Esophagus muscularis mucosa (tissue), 3 donors: ENCODE measurements at regions not wholly inside any gene's neighbourhood (a gene's known extent, or its start where the extent isn't known, plus 50 kb on each side); places are given as distances from the start of the nearest gene placed in this dataset.

Experiments used
- CTCF ChIP-seq, 3 experiments: fragments of 200-600 bp in 2 of 3; fragments of 450-650 bp in 1 of 3; sonication (generic) in 2 of 3; IDR thresholded peaks; one replicate each; pipeline ENCODE4 v1.5.1; 2017 to 2019; ENCODE audit warnings: antibody characterized with exemption in 3 of 3, mild to moderate bottlenecking in 2 of 3, moderate library complexity in 1 of 3
- POLR2A ChIP-seq: fragments of 450-650 bp; IDR thresholded peaks from one replicate; pipeline ENCODE4 v1.6.1; 2017; ENCODE audit warnings: antibody characterized with exemption, moderate library complexity, mild to moderate bottlenecking, low read depth

- TF ChIP-seq CTCF (IDR thresholded peaks at IDR 0.05) (no peak), POLR2A (no peak)
Measured at GRCh38 chr10:78744056-78744455, 324.7 kb upstream of the ZMIZ1 start.
